ENCODE measurements at regions not wholly inside any gene's neighbourhood (a gene's known extent, or its start where the extent isn't known, plus 50 kb on each side); places are given as distances from the start of the nearest gene placed in this dataset.
"Not testable (repeated sequence)": the region's sequence is repeated elsewhere in the genome, so short reads cannot be mapped to it uniquely, and the experiment has no call there.

GRCh38 chr16:60181536-60181935, 1447.4 kb upstream of the GOT2 start:
- no peaks in the 10 kb centered on the region for H4K20me1 ChIP-seq
- no peak overlapping the region for H3K4me3 ChIP-seq
- H3K36me3 ChIP-seq, result no peaks in the 10 kb centered on the region
- no peaks in the 10 kb centered on the region for H3K27me3 ChIP-seq
- TF ChIP-seq Cebpa-rat (IDR thresholded peaks at IDR 0.05), result no peak
- no peaks in the 10 kb centered on the region for H3K4me1 ChIP-seq
- no peak overlapping the region for H3K4me2 ChIP-seq
- H3K27ac ChIP-seq, result no peak overlapping the region
- no peak overlapping the region for H3K9ac ChIP-seq
- H3K9me3 ChIP-seq, result no peaks in the 10 kb centered on the region

GRCh38 chr16:60180609-60181008, 1446.5 kb upstream of the GOT2 start:
- no peak overlapping the region for H3K4me2 ChIP-seq
- H3K4me3 ChIP-seq, result no peak overlapping the region
- no peaks in the 10 kb centered on the region for H3K9me3 ChIP-seq
- no peaks in the 10 kb centered on the region for H3K4me1 ChIP-seq
- no peaks in the 10 kb centered on the region for H3K27me3 ChIP-seq
- no peak overlapping the region for H3K27ac ChIP-seq
- no peak overlapping the region for H3K9ac ChIP-seq
- TF ChIP-seq Cebpa-rat (IDR thresholded peaks at IDR 0.05), result no peak
- no peaks in the 10 kb centered on the region for H3K36me3 ChIP-seq
- no peaks in the 10 kb centered on the region for H4K20me1 ChIP-seq

- Histone ChIP-seq H3K9ac (no peak overlapping the region), H3K4me3 (no peak overlapping the region), H3K27ac (no peak overlapping the region), H3K9me3 (no peaks in the 10 kb centered on the region), H3K27me3 (no peaks in the 10 kb centered on the region), H3K36me3 (no peaks in the 10 kb centered on the region), H3K4me1 (no peaks in the 10 kb centered on the region), H4K20me1 (no peaks in the 10 kb centered on the region), H3K4me2 (no peak overlapping the region)
- TF ChIP-seq Cebpa-rat (IDR thresholded peaks at IDR 0.05), result no peak
Observed at GRCh38 chr16:60170196-60170595, 1436.1 kb upstream of the GOT2 start.

GRCh38 chr16:60166111-60166510, 1432.0 kb upstream of the GOT2 start:
- Histone ChIP-seq H3K4me3 (no peak overlapping the region), H4K20me1 (no peaks in the 10 kb centered on the region), H3K27me3 (no peaks in the 10 kb centered on the region), H3K27ac (no peak overlapping the region), H3K36me3 (no peaks in the 10 kb centered on the region), H3K4me2 (no peak overlapping the region), H3K9me3 (no peaks in the 10 kb centered on the region), H3K9ac (no peak overlapping the region), H3K4me1 (no peaks in the 10 kb centered on the region)
- TF ChIP-seq Cebpa-rat (IDR thresholded peaks at IDR 0.05), result no peak

GRCh38 chr16:60151987-60152386, 1417.9 kb upstream of the GOT2 start:
- H3K4me2 ChIP-seq, result no peak overlapping the region
- no peak overlapping the region for H3K4me3 ChIP-seq
- no peak overlapping the region for H3K9ac ChIP-seq
- no peak for TF ChIP-seq Cebpa-rat (IDR thresholded peaks at IDR 0.05)
- H3K4me1 ChIP-seq, result no peaks in the 10 kb centered on the region
- no peaks in the 10 kb centered on the region for H3K9me3 ChIP-seq
- H3K27ac ChIP-seq, result no peak overlapping the region
- H4K20me1 ChIP-seq, result no peaks in the 10 kb centered on the region
- H3K27me3 ChIP-seq, result no peaks in the 10 kb centered on the region
- H3K36me3 ChIP-seq, result no peaks in the 10 kb centered on the region

GRCh38 chr16:60150907-60151306, 1416.8 kb upstream of the GOT2 start:
- Histone ChIP-seq H3K27ac (no peak overlapping the region), H3K36me3 (no peaks in the 10 kb centered on the region), H4K20me1 (no peaks in the 10 kb centered on the region), H3K9ac (no peak overlapping the region), H3K4me2 (no peak overlapping the region), H3K27me3 (no peaks in the 10 kb centered on the region), H3K4me1 (no peaks in the 10 kb centered on the region), H3K4me3 (no peak overlapping the region), H3K9me3 (no peaks in the 10 kb centered on the region)
- TF ChIP-seq Cebpa-rat (IDR thresholded peaks at IDR 0.05), result no peak

- TF ChIP-seq Cebpa-rat (IDR thresholded peaks at IDR 0.05), result no peak
- Histone ChIP-seq H4K20me1 (no peaks in the 10 kb centered on the region), H3K4me2 (no peak overlapping the region), H3K4me1 (no peaks in the 10 kb centered on the region), H3K4me3 (no peak overlapping the region), H3K27me3 (no peaks in the 10 kb centered on the region), H3K27ac (no peak overlapping the region), H3K9me3 (peaks cover 10% of the 10 kb centered on the region; the same call in 1 of the 2 replicates), H3K9ac (no peak overlapping the region), H3K36me3 (no peaks in the 10 kb centered on the region)
Observed at GRCh38 chr16:60143348-60143705, 1409.2 kb upstream of the GOT2 start.

- TF ChIP-seq Cebpa-rat (IDR thresholded peaks at IDR 0.05), result no peak
- Histone ChIP-seq H3K27me3 (no peaks in the 10 kb centered on the region), H3K4me3 (no peak overlapping the region), H3K9me3 (peaks cover 10% of the 10 kb centered on the region; the same call in 1 of the 2 replicates), H3K4me2 (no peak overlapping the region), H3K36me3 (no peaks in the 10 kb centered on the region), H3K9ac (no peak overlapping the region), H3K4me1 (no peaks in the 10 kb centered on the region), H3K27ac (no peak overlapping the region), H4K20me1 (no peaks in the 10 kb centered on the region)
Observed at GRCh38 chr16:60142619-60143347, 1408.7 kb upstream of the GOT2 start.

- no peak overlapping the region for H3K4me2 ChIP-seq
- peaks cover 10% of the 10 kb centered on the region; the same call in 1 of the 2 replicates for H3K9me3 ChIP-seq
- TF ChIP-seq Cebpa-rat (IDR thresholded peaks at IDR 0.05), result no peak
Observed at GRCh38 chr16:60137891-60138290, 1403.8 kb upstream of the GOT2 start.

GRCh38 chr16:60127196-60127595, 1393.1 kb upstream of the GOT2 start:
- H4K20me1 ChIP-seq, result no peaks in the 10 kb centered on the region
- H3K4me2 ChIP-seq, result no peak overlapping the region
- H3K27ac ChIP-seq, result no peak overlapping the region
- TF ChIP-seq Cebpa-rat (IDR thresholded peaks at IDR 0.05), result no peak
- H3K4me3 ChIP-seq, result no peak overlapping the region
- no peaks in the 10 kb centered on the region for H3K9me3 ChIP-seq
- H3K9ac ChIP-seq, result no peak overlapping the region
- H3K27me3 ChIP-seq, result no peaks in the 10 kb centered on the region
- no peaks in the 10 kb centered on the region for H3K36me3 ChIP-seq
- no peaks in the 10 kb centered on the region for H3K4me1 ChIP-seq

More at GRCh38 chr16:60137891-60138290, 1403.8 kb upstream of the GOT2 start:
- H3K9ac ChIP-seq, result no peak overlapping the region
- H3K27me3 ChIP-seq, result no peaks in the 10 kb centered on the region
- no peak overlapping the region for H3K4me3 ChIP-seq
- H3K27ac ChIP-seq, result no peak overlapping the region
- H3K4me1 ChIP-seq, result peaks cover 9% of the 10 kb centered on the region
- no peaks in the 10 kb centered on the region for H3K36me3 ChIP-seq
- H4K20me1 ChIP-seq, result no peaks in the 10 kb centered on the region

GRCh38 chr16:60126115-60126514, 1392.0 kb upstream of the GOT2 start:
- H3K27ac ChIP-seq, H3K9me3 ChIP-seq, H3K4me1 ChIP-seq: not testable (repeated sequence)

More at GRCh38 chr16:60126115-60126514, 1392.0 kb upstream of the GOT2 start:
- H3K27me3 ChIP-seq, H3K36me3 ChIP-seq, H3K4me3 ChIP-seq, H3K4me2 ChIP-seq, H3K9ac ChIP-seq, H4K20me1 ChIP-seq: not testable (repeated sequence)
